HuH-7.5 (cell line): ENCODE measurements at regions not wholly inside any gene's neighbourhood (a gene's known extent, or its start where the extent isn't known, plus 50 kb on each side); places are given as distances from the start of the nearest gene placed in this dataset.

Experiments used
- DNase-seq: peaks from one replicate; pipeline ENCODE4 v3.0.0; 2011; ENCODE audit warnings: low spot score

DNA sequence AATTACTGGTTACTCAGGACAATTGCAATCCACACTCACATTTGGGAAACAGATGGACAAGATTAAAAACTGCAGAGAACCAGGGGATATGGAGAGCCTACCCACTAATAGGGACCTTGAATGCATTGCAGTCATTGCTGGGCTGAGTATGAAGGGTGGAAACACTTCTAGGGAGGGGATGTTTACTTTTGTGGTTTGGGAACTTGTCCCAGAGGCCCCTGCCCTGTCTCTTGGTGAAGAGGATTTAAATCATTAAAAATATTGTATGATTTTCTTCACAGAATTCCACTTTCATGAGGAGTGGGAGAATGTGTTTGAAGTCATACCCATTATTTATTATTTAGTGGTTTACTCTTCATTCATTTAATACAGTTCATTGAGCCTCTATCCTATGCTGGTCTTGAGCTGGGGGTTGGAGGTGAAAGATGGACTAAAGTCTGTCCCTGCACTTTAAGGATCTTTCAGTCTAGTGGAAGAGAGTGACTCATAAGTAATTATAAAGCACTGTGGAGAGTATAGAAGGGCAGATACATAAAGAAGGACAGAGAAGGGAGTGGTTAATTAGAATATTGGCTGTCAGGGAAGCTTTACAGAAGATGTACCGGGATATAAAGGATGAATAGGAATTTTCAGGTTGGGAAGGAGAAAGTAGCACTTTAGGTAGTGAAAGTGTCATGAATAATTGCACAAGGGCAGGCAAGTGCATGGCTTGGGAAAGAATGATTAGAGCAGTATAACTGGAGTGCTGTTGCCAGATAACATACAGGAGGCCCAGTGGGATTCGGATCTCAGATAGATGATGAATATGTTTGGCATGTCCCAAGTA, 313.4 kb downstream of the LPIN1 start:
- DNase-seq = no peak

- no peak for DNase-seq
These were observed 314.5 kb downstream of the LPIN1 start for GRCh38 chr2:12060886-12061285.

DNA sequence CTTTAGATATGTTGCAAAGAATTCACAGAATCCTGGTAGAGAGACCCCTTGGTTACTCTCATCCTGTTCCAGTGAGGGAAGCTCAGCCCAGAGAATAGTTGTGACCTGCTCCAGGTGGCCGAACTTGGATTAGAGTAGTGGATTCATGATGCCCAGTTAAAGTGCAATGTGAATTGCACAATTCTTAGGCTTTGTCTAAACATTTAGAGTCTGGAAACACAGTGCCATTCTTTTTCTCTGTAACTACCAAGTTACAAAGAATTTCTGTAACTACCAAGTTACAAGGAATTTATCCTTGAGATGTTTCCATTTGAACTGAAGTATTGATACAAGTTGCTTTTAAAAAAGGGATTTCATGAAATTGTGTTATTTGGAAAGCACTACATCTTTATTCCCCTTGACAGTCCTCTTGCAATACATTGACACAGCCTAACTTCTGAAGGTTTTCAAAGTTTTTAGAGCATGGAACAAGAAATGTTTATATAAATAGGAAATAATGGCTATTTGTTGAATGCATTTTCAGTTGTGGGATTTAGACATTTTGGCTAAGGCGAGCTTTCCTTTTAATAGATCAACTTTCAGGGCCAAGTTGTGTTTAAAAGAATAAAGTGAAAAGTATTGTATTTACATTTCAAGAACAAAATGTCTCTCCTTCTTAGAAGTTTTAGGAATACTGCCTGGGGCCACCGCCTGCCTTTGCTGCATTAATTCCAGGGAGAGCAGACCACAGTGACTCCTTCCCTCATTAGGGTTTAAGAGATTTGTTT, 315.0 kb downstream of the LPIN1 start:
- no peak for DNase-seq

DNA sequence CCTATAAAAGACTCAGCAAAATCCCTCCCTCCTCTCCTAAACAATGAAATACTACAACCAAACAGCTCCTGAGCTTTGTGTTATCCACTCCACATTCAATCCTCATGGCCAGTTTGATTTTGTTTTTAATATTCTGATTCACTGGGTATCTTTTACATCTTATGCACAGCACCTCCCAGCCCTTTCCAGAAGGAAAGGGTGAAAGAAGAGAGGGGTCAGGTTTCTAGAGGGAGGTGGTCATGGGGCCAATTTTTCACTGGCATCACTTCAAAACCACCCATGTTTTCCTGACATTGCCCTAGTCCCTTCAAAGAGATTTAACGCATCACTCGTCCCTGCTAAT, 315.6 kb downstream of the LPIN1 start:
- DNase-seq = no peak

- DNase-seq = no peak
These were observed 316.8 kb downstream of the LPIN1 start for GRCh38 chr2:12063210-12063609.

DNA sequence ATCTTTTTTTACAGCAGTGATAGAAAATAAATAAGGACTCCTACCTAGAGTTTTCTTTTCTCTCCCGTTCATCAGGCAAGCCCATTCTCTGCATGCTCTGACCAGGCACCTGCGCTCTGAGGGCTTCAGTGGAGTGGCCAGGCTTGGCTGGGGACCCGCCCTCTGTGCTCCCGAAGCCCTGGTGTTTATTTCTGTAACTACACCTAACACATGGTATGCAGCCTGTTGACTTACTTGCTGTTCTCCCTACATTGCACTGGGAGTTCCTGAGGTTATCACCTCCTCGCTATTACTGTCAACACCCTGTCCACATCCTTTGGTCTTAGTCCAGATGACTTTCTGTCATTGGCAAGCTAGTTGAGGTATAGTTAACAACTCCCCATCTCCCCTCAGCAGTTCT, 317.7 kb downstream of the LPIN1 start:
- no peak for DNase-seq

GRCh38 chr2:12066116-12066515, 319.7 kb downstream of the LPIN1 start:
- no peak for DNase-seq

- no peak for DNase-seq
These were observed 320.6 kb downstream of the LPIN1 start for GRCh38 chr2:12066986-12067385.

DNA sequence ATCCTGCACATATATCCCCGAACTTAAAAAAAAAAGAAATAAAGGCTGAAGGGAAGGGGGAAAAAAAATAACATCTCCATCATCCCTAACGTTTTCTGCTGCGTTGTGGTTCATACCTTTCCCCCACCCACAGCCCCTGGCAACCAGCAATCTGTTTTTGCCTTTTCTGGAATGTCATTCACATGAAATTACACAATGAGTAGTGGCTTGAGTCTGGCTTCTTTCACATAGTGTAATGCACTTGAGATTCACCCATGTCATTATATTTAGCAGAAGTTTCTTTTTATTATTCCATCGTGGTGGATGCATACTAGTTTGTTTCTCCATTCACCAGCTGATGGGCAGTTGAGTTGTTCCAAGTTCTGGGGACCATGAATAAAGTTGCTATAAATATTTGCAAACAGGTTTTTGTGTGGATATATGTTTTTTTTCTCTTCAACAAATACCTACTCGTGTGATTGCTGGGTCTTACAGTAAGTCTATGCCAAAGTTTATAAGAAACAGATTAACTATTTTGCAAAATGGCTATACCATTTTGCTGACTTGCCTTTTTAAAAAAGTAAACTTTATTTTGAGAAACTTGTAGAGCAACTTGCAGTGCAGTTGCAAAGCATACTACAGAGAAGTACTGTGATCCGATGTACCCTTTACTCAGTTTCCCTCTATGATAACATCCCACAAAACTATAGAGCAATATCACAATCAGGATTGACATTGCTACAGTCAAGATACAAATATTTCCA, 322.5 kb downstream of the LPIN1 start:
- DNase-seq = no peak

DNA sequence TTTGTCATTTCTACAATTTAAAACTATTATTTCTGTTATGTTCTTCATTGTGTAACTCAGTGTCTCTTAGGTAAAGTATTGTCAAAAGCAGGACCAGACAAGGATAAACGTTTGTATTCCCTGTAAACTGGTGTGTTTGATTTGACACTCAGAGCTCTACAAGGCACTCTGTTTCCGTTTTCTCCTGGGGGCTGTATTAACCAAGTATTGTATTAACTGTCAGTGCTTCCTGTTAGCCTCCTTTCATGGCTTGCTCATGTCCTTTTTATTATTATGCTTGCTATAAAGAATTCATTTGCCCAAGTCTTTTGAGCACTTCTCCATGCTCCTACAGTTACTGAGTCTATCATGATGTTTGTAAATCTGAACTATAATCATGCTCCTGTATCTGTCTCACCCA, 323.7 kb downstream of the LPIN1 start:
- DNase-seq = no peak

- DNase-seq = no peak
These were observed 324.1 kb downstream of the LPIN1 start for GRCh38 chr2:12070581-12070980.

- no peak for DNase-seq
These were observed 324.9 kb downstream of the LPIN1 start for GRCh38 chr2:12071318-12071717.

DNA sequence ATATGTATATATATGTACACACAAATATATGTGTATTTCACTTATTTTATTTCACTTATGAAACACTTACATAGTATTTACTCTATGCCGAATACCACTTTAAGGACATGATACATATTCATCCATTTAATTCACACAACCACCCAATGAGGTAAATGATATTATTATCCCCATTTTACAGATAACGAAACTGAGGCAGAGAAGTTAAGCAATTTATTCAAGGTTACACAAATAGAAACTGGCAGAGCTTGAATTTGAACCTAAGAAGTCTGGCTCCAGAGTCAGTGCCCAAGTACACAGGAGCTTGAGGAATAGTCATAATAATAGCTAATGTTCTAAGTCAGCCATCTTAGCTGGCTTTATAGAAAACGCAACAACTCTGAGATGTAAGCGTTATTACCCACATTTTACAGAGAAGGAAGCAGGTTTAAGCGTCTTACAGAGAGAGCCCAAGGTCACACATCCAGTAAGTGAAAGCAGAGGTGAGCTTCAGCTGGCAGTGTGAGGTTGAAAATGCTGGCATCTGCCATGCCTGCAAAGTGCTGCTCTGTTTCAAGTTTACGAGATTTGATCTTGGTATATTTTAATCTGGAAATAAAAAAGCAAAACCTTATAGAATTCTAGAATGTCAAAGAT, 326.9 kb downstream of the LPIN1 start:
- no peak for DNase-seq

DNA sequence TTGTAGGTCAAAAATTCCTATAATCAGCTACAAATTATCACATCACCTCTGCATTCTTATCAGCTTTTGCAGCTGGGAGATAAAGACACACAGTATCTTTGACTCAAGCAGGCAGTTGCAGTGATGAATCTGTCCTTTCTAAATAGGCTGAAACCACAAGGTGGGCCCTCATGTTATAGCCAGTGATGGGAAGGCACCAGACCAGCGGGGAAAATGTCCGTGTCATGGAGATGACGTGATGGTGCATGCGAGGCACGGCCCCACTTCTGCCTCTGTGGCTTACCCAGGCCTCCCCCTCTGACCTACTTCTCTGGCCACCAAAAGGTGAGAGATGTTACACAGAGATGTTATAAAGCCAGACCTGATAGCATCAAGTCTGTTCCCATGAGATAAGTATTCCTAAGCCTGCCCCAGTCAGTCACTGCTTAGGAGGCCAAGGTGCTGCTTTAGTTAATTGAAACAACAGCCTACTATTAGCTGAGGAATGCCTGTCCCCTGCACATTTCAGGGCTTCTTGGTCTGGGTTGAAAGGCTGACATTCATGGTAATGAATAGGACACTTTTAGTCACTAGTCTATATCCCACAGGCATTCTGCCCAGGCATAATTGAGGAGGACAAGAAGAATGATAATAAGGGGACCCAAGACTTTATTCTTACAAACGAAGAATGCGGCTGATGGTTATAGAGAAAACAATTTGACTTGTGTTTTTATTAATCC, 327.9 kb downstream of the LPIN1 start:
- no peak for DNase-seq

DNA sequence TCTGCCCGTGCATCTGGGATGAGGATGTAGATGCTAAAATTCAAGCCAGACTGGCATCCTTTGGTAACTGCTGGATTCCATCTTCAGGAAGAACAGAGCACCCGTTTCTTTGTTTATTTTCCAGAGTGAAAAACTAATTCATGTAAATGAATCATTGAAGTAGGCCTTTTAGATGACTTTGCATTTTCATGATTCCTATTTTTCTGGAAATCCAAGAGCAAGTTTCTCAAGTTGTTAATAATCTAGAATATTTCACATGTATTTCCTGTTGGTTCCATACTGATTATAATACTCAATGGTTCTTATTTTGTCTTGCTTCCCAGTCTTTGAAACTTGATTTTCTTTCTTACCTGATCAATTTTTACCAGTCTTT, 328.4 kb downstream of the LPIN1 start:
- no peak for DNase-seq

GRCh38 chr2:12075603-12076002, 329.2 kb downstream of the LPIN1 start:
- no peak for DNase-seq

- DNase-seq = no peak
These were observed 330.4 kb downstream of the LPIN1 start for GRCh38 chr2:12076810-12077209.

DNA sequence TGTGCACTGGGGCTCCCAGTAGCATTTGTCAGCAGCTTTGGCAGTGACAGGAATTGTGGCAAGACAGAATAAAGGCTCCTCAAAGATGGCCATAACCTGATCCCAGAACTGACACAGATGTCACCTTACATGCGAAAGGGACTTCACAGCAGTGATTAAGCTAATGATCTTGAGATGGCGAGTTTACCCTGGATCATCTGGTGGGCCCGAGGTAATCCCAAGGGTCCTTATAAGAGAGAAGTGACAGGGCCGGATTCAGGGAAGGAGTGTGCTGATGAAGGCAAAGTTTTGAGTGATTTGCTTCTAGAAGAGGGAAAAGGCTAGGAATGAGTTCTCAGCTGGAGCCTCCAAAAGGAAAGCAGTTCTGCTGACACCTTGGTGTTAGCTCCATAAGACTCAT, 333.9 kb downstream of the LPIN1 start:
- DNase-seq = no peak

- DNase-seq = no peak
These were observed 335.2 kb downstream of the LPIN1 start for GRCh38 chr2:12081481-12082210.

DNA sequence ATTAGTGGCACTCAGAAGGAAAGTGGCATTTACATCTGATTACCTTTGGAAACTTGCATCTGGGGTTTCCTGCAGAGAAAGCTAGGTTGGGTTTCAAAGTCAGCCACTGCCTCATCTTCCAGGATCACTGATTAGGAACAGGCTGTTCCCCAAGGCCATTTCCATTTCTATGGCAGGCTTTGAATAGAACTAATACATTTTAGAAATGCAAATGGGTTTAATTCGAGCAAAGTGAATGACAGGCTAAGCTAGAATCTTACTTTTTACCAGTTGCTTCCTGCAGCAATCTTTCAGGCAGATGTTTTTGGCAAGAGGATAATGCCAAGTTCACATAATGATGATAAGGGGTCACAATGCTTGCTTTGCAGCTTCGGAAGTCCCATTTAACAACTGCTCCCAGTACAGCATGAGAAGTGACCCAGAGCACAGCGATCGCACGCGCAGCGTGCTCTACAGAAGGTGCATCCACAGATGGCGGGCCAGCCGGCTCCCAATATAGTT, 336.7 kb downstream of the LPIN1 start:
- no peak for DNase-seq
